Stomach (tissue), 4 donors: ENCODE measurements at regions not wholly inside any gene's neighbourhood (a gene's known extent, or its start where the extent isn't known, plus 50 kb on each side); places are given as distances from the start of the nearest gene placed in this dataset.

Source experiments
- CTCF ChIP-seq, 7 experiments: fragments of 450-650 bp in 4 of 7; fragments of 200-600 bp in 3 of 7; sonication (generic) in 3 of 7; IDR thresholded peaks; one replicate each; pipeline ENCODE4 v1.5.1; 2016 to 2019; ENCODE audit warnings: antibody characterized with exemption in 7 of 7, control low read depth in 2 of 7, mild to moderate bottlenecking in 1 of 7
- EP300 ChIP-seq: sonication (generic); formaldehyde crosslinking; IDR thresholded peaks from one replicate; pipeline ENCODE4 v1.6.1; 2017; ENCODE audit warnings: antibody characterized with exemption

- TF ChIP-seq CTCF (IDR thresholded peaks at IDR 0.05), result no peak
- no peak for TF ChIP-seq EP300
Measured at GRCh38 chrX:69321789-69322188, 156.5 kb upstream of the PJA1 start.
